SK-N-SH treated with all-trans-retinoic acid at 6 μM for 48 hours (cell line): ENCODE measurements at regions not wholly inside any gene's neighbourhood (a gene's known extent, or its start where the extent isn't known, plus 50 kb on each side); places are given as distances from the start of the nearest gene placed in this dataset.

ENCODE experiments used
- ATAC-seq: fragments of 200-7000 bp; cut with Tn5 transposase; 3 replicates; pipeline ENCODE4 v1.9.1; 2020; ENCODE audit warnings: mild to moderate bottlenecking, moderate library complexity
- ARNTL ChIP-seq: fragments of 450-650 bp; formaldehyde crosslinking; IDR thresholded peaks from 2 replicates; pipeline ENCODE4 v1.5.0; 2020; ENCODE audit warnings: low read depth, mild to moderate bottlenecking, moderate library complexity, borderline replicate concordance
- BACH2 ChIP-seq: fragments of 250-450 bp; sonication (Bioruptor Pico); IDR thresholded peaks from 2 replicates; pipeline ENCODE4 v1.9.0; 2021; ENCODE audit warnings: mild to moderate bottlenecking, borderline replicate concordance
- CSDC2 ChIP-seq: fragments of 250-450 bp; sonication (Bioruptor Pico); IDR thresholded peaks from 2 replicates; pipeline ENCODE4 v1.5.0; 2020; ENCODE audit warnings: mild to moderate bottlenecking, moderate library complexity
- ESRRG ChIP-seq: fragments of 250-450 bp; sonication (Bioruptor Pico); IDR thresholded peaks from 2 replicates; pipeline ENCODE4 v1.6.1; 2021; ENCODE audit warnings: mild to moderate bottlenecking
- GLIS3 ChIP-seq: fragments of 250-450 bp; sonication (Bioruptor Pico); IDR thresholded peaks from 2 replicates; pipeline ENCODE4 v1.5.0; 2020; ENCODE audit warnings: mild to moderate bottlenecking, moderate library complexity
- ISL1 ChIP-seq: fragments of 250-450 bp; sonication (Bioruptor Pico); IDR thresholded peaks from 2 replicates; pipeline ENCODE4 v2.1.2; 2022; ENCODE audit warnings: mild to moderate bottlenecking, moderate library complexity
- OSR1 ChIP-seq: fragments of 250-450 bp; sonication (Bioruptor Pico); IDR thresholded peaks from 2 replicates; pipeline ENCODE4 v1.8.0; 2022; ENCODE audit warnings: moderate library complexity, mild to moderate bottlenecking, inconsistent platforms
- PPARA ChIP-seq: fragments of 250-450 bp; sonication (Bioruptor Pico); IDR thresholded peaks from 2 replicates; pipeline ENCODE4 v1.5.0; 2020; ENCODE audit warnings: mild to moderate bottlenecking, borderline replicate concordance
- RARB ChIP-seq: fragments of 250-450 bp; sonication (Bioruptor Pico); IDR thresholded peaks from 2 replicates; pipeline ENCODE4 v1.8.0; 2021; ENCODE audit warnings: mild to moderate bottlenecking, moderate library complexity
- SNAI2 ChIP-seq: fragments of 250-450 bp; sonication (Bioruptor Pico); IDR thresholded peaks from 2 replicates; pipeline ENCODE4 v1.5.0; 2020; ENCODE audit warnings: mild to moderate bottlenecking, moderate library complexity
- TCF4 ChIP-seq: fragments of 250-450 bp; sonication (Bioruptor Pico); IDR thresholded peaks from 2 replicates; pipeline ENCODE4 v1.8.0; 2021; ENCODE audit warnings: mild to moderate bottlenecking, moderate library complexity, borderline replicate concordance
- TOX ChIP-seq: fragments of 250-450 bp; sonication (Bioruptor Pico); IDR thresholded peaks from 2 replicates; pipeline ENCODE4 v1.8.0; 2021; ENCODE audit warnings: mild to moderate bottlenecking, moderate library complexity, borderline replicate concordance
- ZFP3 ChIP-seq: fragments of 250-450 bp; sonication (Bioruptor Pico); IDR thresholded peaks from 2 replicates; pipeline ENCODE4 v1.5.0; 2020; ENCODE audit warnings: mild to moderate bottlenecking, moderate library complexity
- ZFP30 ChIP-seq: fragments of 450-650 bp; formaldehyde crosslinking; IDR thresholded peaks from 2 replicates; pipeline ENCODE4 v1.5.0; 2022; ENCODE audit warnings: mild to moderate bottlenecking, moderate library complexity
- ZNF70 ChIP-seq: fragments of 450-650 bp; formaldehyde crosslinking; IDR thresholded peaks from 2 replicates; pipeline ENCODE4 v1.5.0; 2020; ENCODE audit warnings: mild to moderate bottlenecking, moderate library complexity
- ZNF8 ChIP-seq: fragments of 450-650 bp; formaldehyde crosslinking; IDR thresholded peaks from 2 replicates; pipeline ENCODE4 v1.5.0; 2020; ENCODE audit warnings: mild to moderate bottlenecking, moderate library complexity
- TF ChIP-seq, protein P1 (sequence below): fragments of 250-450 bp; sonication (Bioruptor Pico); IDR thresholded peaks from 2 replicates; pipeline ENCODE4 v1.5.1; 2021; ENCODE audit warnings: mild to moderate bottlenecking, moderate library complexity
- TF ChIP-seq, protein P2 (sequence below): fragments of 250-450 bp; sonication (Bioruptor Pico); IDR thresholded peaks from 2 replicates; pipeline ENCODE4 v1.5.0; 2020; ENCODE audit warnings: mild to moderate bottlenecking, moderate library complexity
- TF ChIP-seq, protein P3 (sequence below): fragments of 250-450 bp; sonication (Bioruptor Pico); IDR thresholded peaks from 2 replicates; pipeline ENCODE4 v1.5.1; 2020; ENCODE audit warnings: low read depth, mild to moderate bottlenecking, moderate library complexity
- TF ChIP-seq, protein P4 (sequence below): fragments of 250-450 bp; sonication (Bioruptor Pico); IDR thresholded peaks from 2 replicates; pipeline ENCODE4 v1.8.0; 2021; ENCODE audit warnings: low read depth, mild to moderate bottlenecking, moderate library complexity, borderline replicate concordance

DNA sequence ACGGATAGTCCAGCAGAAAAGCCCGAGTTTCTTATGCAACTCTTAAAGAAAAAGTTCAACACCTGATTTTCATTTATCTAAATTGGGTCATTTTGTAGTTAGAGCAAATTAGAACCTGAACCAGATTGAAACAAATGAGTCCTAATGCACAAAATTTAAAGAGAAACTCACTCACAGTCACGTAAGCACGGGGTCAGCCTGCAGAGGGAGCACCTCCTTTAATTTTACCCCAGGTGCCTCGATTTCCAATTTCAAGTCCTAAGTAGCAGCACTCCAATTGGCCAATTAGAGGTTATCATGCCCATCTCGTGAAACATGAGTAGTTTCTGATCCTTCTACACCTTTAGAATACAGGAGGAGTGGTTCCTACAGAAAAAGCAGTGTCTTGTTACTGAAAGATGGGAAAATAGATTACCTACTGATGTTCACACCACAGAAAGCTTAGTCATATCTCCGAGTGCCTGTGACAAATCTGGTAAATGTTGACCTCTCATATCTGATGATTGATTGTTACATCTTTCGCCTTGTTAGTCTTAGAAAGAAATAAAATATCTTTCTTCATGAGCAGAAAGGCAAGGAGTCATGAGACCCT, 1929.8 kb upstream of the LRRTM1 start (continued):
- TF ChIP-seq, protein P1, sequence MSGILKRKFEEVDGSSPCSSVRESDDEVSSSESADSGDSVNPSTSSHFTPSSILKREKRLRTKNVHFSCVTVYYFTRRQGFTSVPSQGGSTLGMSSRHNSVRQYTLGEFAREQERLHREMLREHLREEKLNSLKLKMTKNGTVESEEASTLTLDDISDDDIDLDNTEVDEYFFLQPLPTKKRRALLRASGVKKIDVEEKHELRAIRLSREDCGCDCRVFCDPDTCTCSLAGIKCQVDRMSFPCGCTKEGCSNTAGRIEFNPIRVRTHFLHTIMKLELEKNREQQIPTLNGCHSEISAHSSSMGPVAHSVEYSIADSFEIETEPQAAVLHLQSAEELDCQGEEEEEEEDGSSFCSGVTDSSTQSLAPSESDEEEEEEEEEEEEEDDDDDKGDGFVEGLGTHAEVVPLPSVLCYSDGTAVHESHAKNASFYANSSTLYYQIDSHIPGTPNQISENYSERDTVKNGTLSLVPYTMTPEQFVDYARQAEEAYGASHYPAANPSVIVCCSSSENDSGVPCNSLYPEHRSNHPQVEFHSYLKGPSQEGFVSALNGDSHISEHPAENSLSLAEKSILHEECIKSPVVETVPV (CRISPR knock-in tag), result no peak

DNA sequence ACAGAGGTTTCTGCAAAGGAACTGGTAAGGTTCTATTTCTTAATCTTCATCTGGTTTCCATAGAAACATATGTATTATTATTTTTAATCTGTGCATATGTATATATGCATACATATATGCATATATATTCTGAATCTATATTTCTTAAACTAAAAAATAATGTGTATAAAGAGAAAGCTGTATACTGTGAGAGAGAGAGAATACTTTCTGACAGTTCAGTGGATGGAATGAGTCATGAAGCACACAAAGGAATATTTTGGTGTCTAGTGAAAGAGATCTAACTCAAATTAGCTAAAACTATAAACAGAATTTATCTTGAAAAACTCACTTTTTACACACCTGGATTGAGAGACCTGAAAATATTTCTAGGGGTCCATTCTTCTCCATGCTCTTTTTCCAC, 1929.3 kb upstream of the LRRTM1 start:
- no peak for ATAC-seq
- TF ChIP-seq ZNF8 (no peak), ZFP3 (CRISPR knock-in tag) (no peak), SNAI2 (CRISPR knock-in tag) (no peak), TOX (no peak), ARNTL (no peak), OSR1 (CRISPR knock-in tag) (no peak), RARB (no peak), ESRRG (CRISPR knock-in tag) (no peak), BACH2 (no peak)
- TF ChIP-seq, protein P2, sequence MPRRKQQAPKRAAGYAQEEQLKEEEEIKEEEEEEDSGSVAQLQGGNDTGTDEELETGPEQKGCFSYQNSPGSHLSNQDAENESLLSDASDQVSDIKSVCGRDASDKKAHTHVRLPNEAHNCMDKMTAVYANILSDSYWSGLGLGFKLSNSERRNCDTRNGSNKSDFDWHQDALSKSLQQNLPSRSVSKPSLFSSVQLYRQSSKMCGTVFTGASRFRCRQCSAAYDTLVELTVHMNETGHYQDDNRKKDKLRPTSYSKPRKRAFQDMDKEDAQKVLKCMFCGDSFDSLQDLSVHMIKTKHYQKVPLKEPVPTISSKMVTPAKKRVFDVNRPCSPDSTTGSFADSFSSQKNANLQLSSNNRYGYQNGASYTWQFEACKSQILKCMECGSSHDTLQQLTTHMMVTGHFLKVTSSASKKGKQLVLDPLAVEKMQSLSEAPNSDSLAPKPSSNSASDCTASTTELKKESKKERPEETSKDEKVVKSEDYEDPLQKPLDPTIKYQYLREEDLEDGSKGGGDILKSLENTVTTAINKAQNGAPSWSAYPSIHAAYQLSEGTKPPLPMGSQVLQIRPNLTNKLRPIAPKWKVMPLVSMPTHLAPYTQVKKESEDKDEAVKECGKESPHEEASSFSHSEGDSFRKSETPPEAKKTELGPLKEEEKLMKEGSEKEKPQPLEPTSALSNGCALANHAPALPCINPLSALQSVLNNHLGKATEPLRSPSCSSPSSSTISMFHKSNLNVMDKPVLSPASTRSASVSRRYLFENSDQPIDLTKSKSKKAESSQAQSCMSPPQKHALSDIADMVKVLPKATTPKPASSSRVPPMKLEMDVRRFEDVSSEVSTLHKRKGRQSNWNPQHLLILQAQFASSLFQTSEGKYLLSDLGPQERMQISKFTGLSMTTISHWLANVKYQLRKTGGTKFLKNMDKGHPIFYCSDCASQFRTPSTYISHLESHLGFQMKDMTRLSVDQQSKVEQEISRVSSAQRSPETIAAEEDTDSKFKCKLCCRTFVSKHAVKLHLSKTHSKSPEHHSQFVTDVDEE (CRISPR knock-in tag), result no peak
- TF ChIP-seq, protein P3, sequence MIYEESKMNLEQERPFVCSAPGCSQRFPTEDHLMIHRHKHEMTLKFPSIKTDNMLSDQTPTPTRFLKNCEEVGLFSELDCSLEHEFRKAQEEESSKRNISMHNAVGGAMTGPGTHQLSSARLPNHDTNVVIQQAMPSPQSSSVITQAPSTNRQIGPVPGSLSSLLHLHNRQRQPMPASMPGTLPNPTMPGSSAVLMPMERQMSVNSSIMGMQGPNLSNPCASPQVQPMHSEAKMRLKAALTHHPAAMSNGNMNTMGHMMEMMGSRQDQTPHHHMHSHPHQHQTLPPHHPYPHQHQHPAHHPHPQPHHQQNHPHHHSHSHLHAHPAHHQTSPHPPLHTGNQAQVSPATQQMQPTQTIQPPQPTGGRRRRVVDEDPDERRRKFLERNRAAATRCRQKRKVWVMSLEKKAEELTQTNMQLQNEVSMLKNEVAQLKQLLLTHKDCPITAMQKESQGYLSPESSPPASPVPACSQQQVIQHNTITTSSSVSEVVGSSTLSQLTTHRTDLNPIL (CRISPR knock-in tag), result no peak

DNA sequence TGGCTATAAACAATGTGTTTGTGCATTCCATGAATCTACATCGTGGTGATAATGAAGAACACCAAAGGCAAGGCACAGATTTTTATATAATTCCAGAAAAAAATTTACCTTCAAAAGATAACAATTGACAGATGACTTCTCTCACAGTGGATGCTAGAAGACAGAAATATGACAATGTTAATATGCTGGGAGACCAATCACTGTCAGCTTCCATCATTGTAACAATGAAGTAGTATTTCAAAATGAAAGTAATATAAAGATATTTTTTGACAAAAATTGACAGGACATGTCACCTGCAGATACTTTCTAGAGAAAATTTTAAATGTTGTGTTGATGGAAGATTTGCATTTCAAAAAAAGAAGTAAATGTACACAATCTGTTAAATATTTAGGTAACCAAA, 1925.9 kb upstream of the LRRTM1 start:
- TF ChIP-seq, protein P1 (CRISPR knock-in tag), result no peak
- no peak for TF ChIP-seq TCF4
- TF ChIP-seq ZFP3 (CRISPR knock-in tag), result no peak
- TF ChIP-seq CSDC2 (CRISPR knock-in tag), result no peak
- TF ChIP-seq BACH2, result no peak
- TF ChIP-seq ZNF70 (CRISPR knock-in tag), result no peak
- no peak for ATAC-seq

DNA sequence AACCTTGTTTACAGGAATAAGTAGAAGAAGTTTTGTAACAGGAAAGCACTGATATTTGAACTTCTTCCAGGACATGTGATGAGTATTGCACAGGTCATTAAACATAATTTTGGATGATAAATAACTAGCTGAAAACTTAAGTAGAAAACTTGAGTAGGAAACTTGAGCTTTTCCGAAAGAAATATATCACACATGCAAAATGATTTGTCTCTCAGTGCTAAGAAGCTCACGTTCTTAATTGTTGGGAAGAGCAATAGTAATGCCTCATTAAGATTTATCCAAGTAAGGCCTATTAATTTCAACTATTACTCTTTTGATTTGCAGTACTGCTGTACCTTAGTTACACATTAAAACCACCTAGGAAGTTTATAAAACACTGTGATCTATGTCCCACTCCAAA, 1921.9 kb upstream of the LRRTM1 start:
- TF ChIP-seq ISL1 (CRISPR knock-in tag), result no peak
- TF ChIP-seq, protein P2 (CRISPR knock-in tag), result no peak
- TF ChIP-seq ZFP3 (CRISPR knock-in tag), result no peak
- TF ChIP-seq, protein P4, sequence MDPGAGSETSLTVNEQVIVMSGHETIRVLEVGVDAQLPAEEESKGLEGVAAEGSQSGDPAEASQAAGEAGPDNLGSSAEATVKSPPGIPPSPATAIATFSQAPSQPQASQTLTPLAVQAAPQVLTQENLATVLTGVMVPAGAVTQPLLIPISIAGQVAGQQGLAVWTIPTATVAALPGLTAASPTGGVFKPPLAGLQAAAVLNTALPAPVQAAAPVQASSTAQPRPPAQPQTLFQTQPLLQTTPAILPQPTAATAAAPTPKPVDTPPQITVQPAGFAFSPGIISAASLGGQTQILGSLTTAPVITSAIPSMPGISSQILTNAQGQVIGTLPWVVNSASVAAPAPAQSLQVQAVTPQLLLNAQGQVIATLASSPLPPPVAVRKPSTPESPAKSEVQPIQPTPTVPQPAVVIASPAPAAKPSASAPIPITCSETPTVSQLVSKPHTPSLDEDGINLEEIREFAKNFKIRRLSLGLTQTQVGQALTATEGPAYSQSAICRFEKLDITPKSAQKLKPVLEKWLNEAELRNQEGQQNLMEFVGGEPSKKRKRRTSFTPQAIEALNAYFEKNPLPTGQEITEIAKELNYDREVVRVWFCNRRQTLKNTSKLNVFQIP (CRISPR knock-in tag), result no peak
- TF ChIP-seq ARNTL, result no peak
- TF ChIP-seq PPARA (CRISPR knock-in tag), result no peak
- TF ChIP-seq RARB, result no peak
- TF ChIP-seq GLIS3 (CRISPR knock-in tag), result no peak
- TF ChIP-seq CSDC2 (CRISPR knock-in tag), result no peak
- no peak for TF ChIP-seq BACH2
- no peak for TF ChIP-seq ZFP30 (CRISPR knock-in tag)
- TF ChIP-seq ZNF8, result no peak
- TF ChIP-seq, protein P1 (CRISPR knock-in tag), result no peak
- no peak for TF ChIP-seq SNAI2 (CRISPR knock-in tag)
- TF ChIP-seq, all 23 proteins: peak for 0
- ATAC-seq, result no peak
